ENCODE measurements at regions not wholly inside any gene's neighbourhood (a gene's known extent, or its start where the extent isn't known, plus 50 kb on each side); places are given as distances from the start of the nearest gene placed in this dataset.

- TF ChIP-seq CTCF (IDR thresholded peaks at IDR 0.05) = no peak
- no peak for TF ChIP-seq EZH2 (IDR thresholded peaks at IDR 0.05)
Measured at GRCh38 chr3:167033866-167034265, 346.2 kb downstream of the ZBBX start.
